HCT116 (cell line): ENCODE measurements at regions not wholly inside any gene's neighbourhood (a gene's known extent, or its start where the extent isn't known, plus 50 kb on each side); places are given as distances from the start of the nearest gene placed in this dataset.

Experiments used
- ATAC-seq: fragments of 200-7000 bp; cut with Tn5 transposase; 2 replicates; pipeline ENCODE4 v1.9.1; 2020; ENCODE audit warnings: mild to moderate bottlenecking, moderate library complexity
- BruUV-seq: library from RNA; stranded (reverse); fragments of 400-500 nt; replicated peaks from 2 replicates; lab custom pipeline; 2021; lab: Mats Ljungman, UMichigan
- CTCF ChIA-PET: fragments of 300-600 bp; sonication (Branson Sonifier 250); formaldehyde crosslinking; loops from one replicate; lab custom pipeline; 2021; ENCODE audit warnings: antibody characterized with exemption; lab: Charles Lee
- POLR2A ChIA-PET: fragments of 300-600, 350-600 bp; sonication (Branson Sonifier 250); formaldehyde crosslinking; loops from one replicate; lab custom pipeline; 2021; ENCODE audit warnings: antibody characterized with exemption; lab: Charles Lee
- RAD21 ChIA-PET, 2 experiments: fragments of 300-600 bp; sonication (Branson Sonifier 250); formaldehyde crosslinking; loops; one replicate each; lab custom pipeline; 2023; ENCODE audit warnings: low total read pairs in 2 of 2; ENCODE audit not compliant: uncharacterized antibody in 2 of 2, unreplicated experiment in 2 of 2, low non-redundant PET in 1 of 2; lab: Charles Lee
- DNase-seq: peaks from one replicate; pipeline ENCODE4 v3.0.0-alpha.2; 2010; ENCODE audit warnings: low read depth, low spot score
- H2AFZ ChIP-seq: fragments of 200-600 bp; shearing (Covaris generic), sonication (generic); 2 replicates; pipeline ENCODE4 v1.6.1; 2017; ENCODE audit warnings: low read depth, mixed run types, mixed read lengths, antibody characterized with exemption, low read length; ENCODE audit not compliant: poor library complexity, severe bottlenecking
- H3K27ac ChIP-seq: 2 replicates; pipeline ENCODE4 v1.5.1; 2012; ENCODE audit warnings: low read depth, low read length
- H3K27me3 ChIP-seq: fragments of 200-600 bp; sonication (generic); 2 replicates; pipeline ENCODE4 v1.6.1; 2016; ENCODE audit warnings: mixed run types, low read length, mixed read lengths; ENCODE audit not compliant: insufficient read depth
- H3K36me3 ChIP-seq, 2 experiments: fragments of 200-500 bp in 1 of 2; fragments of 200-600 bp in 1 of 2; sonication (Bioruptor generic) in 1 of 2; sonication (generic) in 1 of 2; 2 replicates each; pipeline versions ENCODE4 v1.5.1 to v1.6.1; 2014 to 2016; ENCODE audit warnings: low read length in 2 of 2, inconsistent platforms in 1 of 2, mixed read lengths in 1 of 2, mixed run types in 1 of 2; ENCODE audit not compliant: insufficient read depth in 2 of 2, control insufficient read depth in 1 of 2
- H3K4me1 ChIP-seq, 2 experiments: fragments of 200-600 bp in 1 of 2; sonication (generic) in 1 of 2; 2 replicates each; pipeline versions ENCODE4 v1.5.1 to v1.6.1; 2012 to 2017; ENCODE audit warnings: low read length in 2 of 2, inconsistent platforms in 1 of 2, mild to moderate bottlenecking in 1 of 2, mixed read lengths in 1 of 2, mixed run types in 1 of 2, moderate library complexity in 1 of 2; ENCODE audit not compliant: insufficient read depth in 2 of 2, control insufficient read depth in 1 of 2
- H3K4me2 ChIP-seq: fragments of 200-600 bp; sonication (generic); 2 replicates; pipeline ENCODE4 v1.6.1; 2017; ENCODE audit warnings: mixed run types, low read length, mixed read lengths
- H3K4me3 ChIP-seq, 2 experiments: fragments of 200-600 bp in 1 of 2; sonication (generic) in 1 of 2; replicated peaks in 1 of 2; 2 replicates each; pipeline ENCODE4 v1.5.1; 2011 to 2016; ENCODE audit warnings: low read length in 2 of 2, control low read depth in 1 of 2, low read depth in 1 of 2, mild to moderate bottlenecking in 1 of 2, mixed read lengths in 1 of 2, mixed run types in 1 of 2
- H3K79me2 ChIP-seq: fragments of 200-600 bp; sonication (generic); 2 replicates; pipeline ENCODE4 v1.6.1; 2017; ENCODE audit warnings: mild to moderate bottlenecking, mixed run types, low read length, moderate library complexity, mixed read lengths; ENCODE audit not compliant: insufficient read depth
- H3K9ac ChIP-seq: fragments of 200-600 bp; sonication (generic); 2 replicates; pipeline ENCODE4 v1.6.1; 2016; ENCODE audit warnings: low read length, mixed read lengths
- H3K9me2 ChIP-seq: fragments of 200-600 bp; sonication (generic), shearing (Covaris generic); 2 replicates; pipeline ENCODE4 v1.6.1; 2017; ENCODE audit warnings: mixed run types, mild to moderate bottlenecking, moderate library complexity; ENCODE audit not compliant: insufficient read depth
- H3K9me3 ChIP-seq, 2 experiments: fragments of 200-500 bp in 1 of 2; fragments of 200-600 bp in 1 of 2; sonication (Bioruptor generic) in 1 of 2; sonication (generic) in 1 of 2; 2 replicates each; pipeline ENCODE4 v1.6.1; 2014 to 2017; ENCODE audit warnings: low read length in 2 of 2, mixed read lengths in 2 of 2, inconsistent platforms in 1 of 2, low read depth in 1 of 2, mild to moderate bottlenecking in 1 of 2, mixed run types in 1 of 2, moderate library complexity in 1 of 2; ENCODE audit not compliant: control insufficient read depth in 1 of 2, insufficient read depth in 1 of 2
- H4K20me1 ChIP-seq: fragments of 200-600 bp; sonication (generic), shearing (Covaris generic); 2 replicates; pipeline ENCODE4 v1.6.1; 2017; ENCODE audit warnings: mixed run types, mild to moderate bottlenecking, moderate library complexity; ENCODE audit not compliant: insufficient read depth
- ATF3 ChIP-seq: IDR thresholded peaks from 2 replicates; pipeline ENCODE4 v1.6.1; 2012
- CBX3 ChIP-seq: IDR thresholded peaks from 2 replicates; pipeline ENCODE4 v1.6.1; 2012; ENCODE audit warnings: low read depth
- CEBPB ChIP-seq: IDR thresholded peaks from 2 replicates; pipeline ENCODE4 v1.6.1; 2012; ENCODE audit warnings: low read depth
- CTCF ChIP-seq, 3 experiments: fragments of 200-600 bp in 1 of 3; sonication (generic) in 1 of 3; IDR thresholded peaks in 2 of 3; conservative IDR thresholded peaks in 1 of 3; 2 replicates each; pipeline ENCODE4 v1.5.1; 2012 to 2017; ENCODE audit warnings: low read depth in 2 of 3, low read length in 2 of 3, antibody characterized with exemption in 1 of 3, borderline replicate concordance in 1 of 3, control low read depth in 1 of 3, mild to moderate bottlenecking in 1 of 3, mixed read lengths in 1 of 3, mixed run types in 1 of 3, moderate library complexity in 1 of 3; ENCODE audit not compliant: insufficient read depth in 1 of 3
- EGR1 ChIP-seq: IDR thresholded peaks from 2 replicates; pipeline ENCODE4 v1.6.1; 2012; ENCODE audit warnings: low read depth
- ELF1 ChIP-seq: IDR thresholded peaks from 2 replicates; pipeline ENCODE4 v1.6.1; 2012; ENCODE audit warnings: low read depth, borderline replicate concordance
- EZH2 ChIP-seq: fragments of 200-600 bp; sonication (generic); IDR thresholded peaks from 2 replicates; pipeline ENCODE4 v1.6.1; 2017; ENCODE audit warnings: antibody characterized with exemption, mixed run types
- EZH2phosphoT487 ChIP-seq: fragments of 200-600 bp; IDR thresholded peaks from 2 replicates; pipeline ENCODE4 v1.6.1; 2018; ENCODE audit warnings: antibody characterized with exemption, borderline replicate concordance
- FOSL1 ChIP-seq: IDR thresholded peaks from 2 replicates; pipeline ENCODE4 v1.6.1; 2012; ENCODE audit warnings: low read depth
- JUND ChIP-seq: IDR thresholded peaks from 2 replicates; pipeline ENCODE4 v1.6.1; 2012
- MAX ChIP-seq: IDR thresholded peaks from 2 replicates; pipeline ENCODE4 v1.6.1; 2012
- POLR2A ChIP-seq: IDR thresholded peaks from 2 replicates; pipeline ENCODE4 v1.7.0; 2011; ENCODE audit warnings: borderline replicate concordance; ENCODE audit not compliant: insufficient read depth, insufficient read length; ENCODE audit errors: extremely low read depth
- POLR2AphosphoS5 ChIP-seq: IDR thresholded peaks from 2 replicates; pipeline ENCODE4 v1.6.1; 2011; ENCODE audit warnings: mild to moderate bottlenecking, low read depth, low read length, moderate library complexity
- RAD21 ChIP-seq: IDR thresholded peaks from 2 replicates; pipeline ENCODE4 v1.6.1; 2012; ENCODE audit warnings: low read depth, mild to moderate bottlenecking
- SIN3A ChIP-seq: IDR thresholded peaks from 2 replicates; pipeline ENCODE4 v1.6.1; 2012; ENCODE audit warnings: low read depth
- SP1 ChIP-seq: IDR thresholded peaks from 2 replicates; pipeline ENCODE4 v1.6.1; 2012; ENCODE audit warnings: low read depth
- SRF ChIP-seq: IDR thresholded peaks from 2 replicates; pipeline ENCODE4 v1.6.1; 2012; ENCODE audit warnings: low read depth
- TCF7L2 ChIP-seq: IDR thresholded peaks from 2 replicates; pipeline ENCODE4 v1.7.0; 2011; ENCODE audit warnings: borderline replicate concordance, inconsistent platforms; ENCODE audit not compliant: insufficient read depth, insufficient read length; ENCODE audit errors: extremely low read depth
- ZBTB33 ChIP-seq: IDR thresholded peaks from 2 replicates; pipeline ENCODE4 v1.6.1; 2011; ENCODE audit warnings: mild to moderate bottlenecking, low read length, moderate library complexity; ENCODE audit not compliant: insufficient replicate concordance; ENCODE audit errors: extremely low read depth
- ZNF274 ChIP-seq: fragments of 200-500 bp; sonication (Bioruptor generic); IDR thresholded peaks from 2 replicates; pipeline ENCODE4 v1.6.1; 2014; ENCODE audit warnings: mild to moderate bottlenecking, low read depth, low read length, inconsistent platforms
- intact Hi-C: fragments of 100-400 bp; cut with micrococcal nuclease; formaldehyde crosslinking; loops from 2 replicates; pipeline ENCODE4 v1.10.0; 2022

DNA sequence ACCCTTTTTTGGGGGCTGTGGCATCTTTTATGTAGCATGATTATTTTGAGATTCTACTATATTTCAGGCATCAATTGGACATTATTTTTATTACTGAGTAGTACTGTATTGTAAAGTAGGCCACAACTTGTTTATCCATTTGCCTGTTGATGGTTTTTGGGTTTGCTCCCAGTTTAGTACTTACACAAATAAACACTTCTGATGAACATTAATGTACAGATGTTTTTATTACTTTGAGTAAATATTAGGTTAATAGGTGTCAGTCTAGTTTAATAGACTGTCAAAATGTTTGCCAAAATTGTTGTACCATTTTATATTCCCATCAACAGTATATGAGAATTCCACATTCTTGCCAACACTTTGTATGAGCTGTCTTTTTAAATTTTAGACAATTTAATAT, 214.9 kb upstream of the MAD2L1 start:
- DNase-seq, result no peak
- TF ChIP-seq EZH2phosphoT487, result no peak
- no peak for TF ChIP-seq POLR2A
- TF ChIP-seq CTCF (IDR thresholded peaks at IDR 0.05 in 2 of 3, conservative IDR thresholded peaks at IDR 0.05 in 1 of 3; ENCODE audit: borderline replicate concordance in 1 of 3, insufficient read depth in 1 of 3, low read depth in 2 of 3, low read length in 2 of 3), result no peak
- no peak for TF ChIP-seq POLR2AphosphoS5
- no peak for TF ChIP-seq ELF1
- no peak for TF ChIP-seq CBX3
- no peak for TF ChIP-seq TCF7L2
- no peak for TF ChIP-seq ZNF274
- TF ChIP-seq, all 23 proteins: peak for 0
- H3K4me2 ChIP-seq, result no peak overlapping the region
- ChIA-PET CTCF (no interaction called here), RAD21 (no interaction called here), POLR2A (no interaction called here)
- no peak overlapping the region for H3K9ac ChIP-seq
- no peak overlapping the region for H3K4me3 ChIP-seq
- H4K20me1 ChIP-seq, result no peaks in the 10 kb centered on the region
- ATAC-seq, result no peak
- intact Hi-C loops, result no loop called here
- no peak overlapping the region for H3K27ac ChIP-seq
- H3K4me1 ChIP-seq, result no peaks in the 10 kb centered on the region
- no peaks in the 10 kb centered on the region for H3K9me2 ChIP-seq
- no TSS peak for BruUV-seq
- H3K36me3 ChIP-seq, result no peaks in the 10 kb centered on the region
- no peaks in the 10 kb centered on the region for H3K27me3 ChIP-seq
- no peak overlapping the region for H2AFZ ChIP-seq
- H3K9me3 ChIP-seq, result no peaks in the 10 kb centered on the region
- H3K79me2 ChIP-seq, result no peaks in the 10 kb centered on the region

- Histone ChIP-seq H3K9ac (no peak overlapping the region), H3K27ac (no peak overlapping the region), H4K20me1 (no peaks in the 10 kb centered on the region), H3K9me2 (no peaks in the 10 kb centered on the region), H3K4me2 (no peak overlapping the region), H2AFZ (no peak overlapping the region), H3K27me3 (no peaks in the 10 kb centered on the region), H3K9me3 (no peaks in the 10 kb centered on the region), H3K79me2 (no peaks in the 10 kb centered on the region), H3K4me1 (no peaks in the 10 kb centered on the region), H3K4me3 (no peak overlapping the region), H3K36me3 (no peaks in the 10 kb centered on the region)
- no TSS peak for BruUV-seq
- CTCF ChIA-PET, result no interaction called here
- POLR2A ChIA-PET, result no interaction called here
- intact Hi-C loops, result no loop called here
- RAD21 ChIA-PET, result no interaction called here
- ATAC-seq, result no peak
- TF ChIP-seq SRF (no peak), EGR1 (no peak), CEBPB (no peak), ATF3 (no peak), SIN3A (no peak), ZNF274 (no peak), JUND (no peak), RAD21 (no peak), FOSL1 (no peak), ZBTB33 (no peak), EZH2 (no peak), POLR2AphosphoS5 (no peak), POLR2A (no peak), EZH2phosphoT487 (no peak), SP1 (no peak), MAX (no peak)
- no peak for DNase-seq
Measured at GRCh38 chr4:120277391-120277790, 210.7 kb upstream of the MAD2L1 start.
